ENCODE measurements at regions not wholly inside any gene's neighbourhood (a gene's known extent, or its start where the extent isn't known, plus 50 kb on each side); places are given as distances from the start of the nearest gene placed in this dataset.

GRCh38 chr7:17626235-17626634 is 314.1 kb downstream of the SNX13 start:
- TF ChIP-seq POLR2A (IDR thresholded peaks at IDR 0.05; ENCODE audit: low read depth, low read length) (no peak), POLR2AphosphoS5 (IDR thresholded peaks at IDR 0.05; ENCODE audit: low read depth, low read length) (no peak), TAF1 (IDR thresholded peaks at IDR 0.05; ENCODE audit: low read depth, low read length) (no peak), POU2F2 (IDR thresholded peaks at IDR 0.05; ENCODE audit: low read depth, low read length) (no peak), SPI1 (IDR thresholded peaks at IDR 0.05; ENCODE audit: low read depth, low read length) (no peak), PAX5 (IDR thresholded peaks at IDR 0.05; ENCODE audit: insufficient read depth, low read length, severe bottlenecking) (no peak)
